22Rv1 (cell line): ENCODE measurements at regions not wholly inside any gene's neighbourhood (a gene's known extent, or its start where the extent isn't known, plus 50 kb on each side); places are given as distances from the start of the nearest gene placed in this dataset.

Source experiments
- H3K27ac ChIP-seq: fragments of 450-650 bp; 2 replicates; pipeline ENCODE4 v1.5.1; 2017
- CTCF ChIP-seq: fragments of 450-650 bp; IDR thresholded peaks from 2 replicates; pipeline ENCODE4 v1.5.1; 2017; ENCODE audit warnings: mild to moderate bottlenecking
- ZFX ChIP-seq: fragments of 450-650 bp; IDR thresholded peaks from 2 replicates; pipeline ENCODE4 v1.6.1; 2017; ENCODE audit warnings: antibody characterized with exemption, borderline replicate concordance

GRCh38 chr1:37098237-37098636 lies 63.9 kb upstream of the GRIK3 start:
- H3K27ac ChIP-seq = no peak overlapping the region
- TF ChIP-seq ZFX (no peak), CTCF (no peak)

- no peak overlapping the region for H3K27ac ChIP-seq
- TF ChIP-seq ZFX (no peak), CTCF (no peak)
These were observed 66.0 kb upstream of the GRIK3 start for GRCh38 chr1:37100310-37100709.

- no peak for TF ChIP-seq ZFX
- no peak for TF ChIP-seq CTCF
- no peak overlapping the region for H3K27ac ChIP-seq
These were observed 68.5 kb upstream of the GRIK3 start for GRCh38 chr1:37102656-37103382.

- H3K27ac ChIP-seq = no peak overlapping the region
- no peak for TF ChIP-seq ZFX
- no peak for TF ChIP-seq CTCF
These were observed 71.6 kb upstream of the GRIK3 start for GRCh38 chr1:37105911-37106310.

GRCh38 chr1:37107153-37107907 lies 73.0 kb upstream of the GRIK3 start:
- TF ChIP-seq ZFX (no peak), CTCF (no peak)

GRCh38 chr1:37108596-37109188 lies 74.4 kb upstream of the GRIK3 start:
- TF ChIP-seq CTCF = no peak
- no peak overlapping the region for H3K27ac ChIP-seq

More at GRCh38 chr1:37107153-37107907, 73.0 kb upstream of the GRIK3 start:
- no peak overlapping the region for H3K27ac ChIP-seq

- H3K27ac ChIP-seq = no peak overlapping the region
- TF ChIP-seq CTCF (no peak), ZFX (no peak)
These were observed 78.1 kb upstream of the GRIK3 start for GRCh38 chr1:37112430-37112829.
